Thyroid gland (tissue), 4 donors: ENCODE measurements at regions not wholly inside any gene's neighbourhood (a gene's known extent, or its start where the extent isn't known, plus 50 kb on each side); places are given as distances from the start of the nearest gene placed in this dataset.

ENCODE experiments used
- CTCF ChIP-seq, 6 experiments: fragments of 200-600 bp in 3 of 6; fragments of 450-650 bp in 3 of 6; sonication (generic) in 3 of 6; IDR thresholded peaks; one replicate each; pipeline ENCODE4 v1.5.1; 2016 to 2019; ENCODE audit warnings: antibody characterized with exemption in 6 of 6, mild to moderate bottlenecking in 2 of 6, inconsistent platforms in 1 of 6, moderate library complexity in 1 of 6
- POLR2A ChIP-seq, 2 donors: fragments of 450-650 bp; IDR thresholded peaks; one replicate each; pipeline ENCODE4 v1.6.1; 2017; ENCODE audit warnings: antibody characterized with exemption in 2 of 2, mild to moderate bottlenecking in 2 of 2, moderate library complexity in 1 of 2

DNA sequence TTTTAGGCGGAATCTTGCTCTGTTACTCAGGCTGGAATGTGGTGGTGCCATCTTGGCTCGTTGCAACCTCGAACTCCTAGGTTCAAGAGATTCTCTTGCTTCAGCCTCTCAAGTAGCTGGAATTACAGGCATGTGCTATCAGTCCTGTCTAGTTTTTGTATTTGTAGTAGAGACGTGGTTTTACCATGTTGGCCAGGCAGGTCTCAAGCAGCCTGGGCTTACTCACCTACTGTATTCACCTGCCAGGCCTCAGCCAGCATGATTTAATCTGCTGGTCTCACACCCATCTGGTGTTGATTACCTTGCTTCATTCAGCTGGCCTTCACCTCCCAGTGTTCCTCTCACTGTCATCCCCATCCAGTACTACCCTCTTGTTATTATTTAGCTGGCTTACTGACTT lies 102.0 kb downstream of the IL12A start:
- TF ChIP-seq CTCF (IDR thresholded peaks at IDR 0.05), result no peak
- TF ChIP-seq POLR2A (IDR thresholded peaks at IDR 0.05), result no peak
